Neuronal stem cell (in vitro differentiated cells): ENCODE measurements at regions not wholly inside any gene's neighbourhood (a gene's known extent, or its start where the extent isn't known, plus 50 kb on each side); places are given as distances from the start of the nearest gene placed in this dataset.

Experiments used
- DNase-seq: peaks from one replicate; pipeline ENCODE4 v3.0.0-alpha.2; 2013; ENCODE audit warnings: low spot score
- H2AFZ ChIP-seq: one replicate; pipeline ENCODE4 v1.6.1; 2013; ENCODE audit warnings: mild to moderate bottlenecking, low read length, inconsistent platforms
- H2AK5ac ChIP-seq: 2 replicates; pipeline ENCODE4 v1.6.1; 2013; ENCODE audit warnings: low read depth, mild to moderate bottlenecking, inconsistent platforms, low read length, moderate library complexity, mixed read lengths
- H2BK120ac ChIP-seq: 2 replicates; pipeline ENCODE4 v1.6.1; 2013; ENCODE audit warnings: low read depth, mild to moderate bottlenecking, inconsistent platforms, low read length, moderate library complexity, mixed read lengths
- H2BK12ac ChIP-seq: one replicate; pipeline ENCODE4 v1.6.1; 2013; ENCODE audit warnings: low read length, inconsistent platforms
- H2BK15ac ChIP-seq: 2 replicates; pipeline ENCODE4 v1.6.1; 2013; ENCODE audit warnings: mild to moderate bottlenecking, low read length, inconsistent platforms, mixed read lengths
- H2BK5ac ChIP-seq: one replicate; pipeline ENCODE4 v1.6.1; 2013; ENCODE audit warnings: inconsistent platforms, mild to moderate bottlenecking, low read length, moderate library complexity
- H3K14ac ChIP-seq: one replicate; pipeline ENCODE4 v1.6.1; 2013; ENCODE audit warnings: low read length, inconsistent platforms
- H3K18ac ChIP-seq: 2 replicates; pipeline ENCODE4 v1.6.1; 2013; ENCODE audit warnings: low read length, inconsistent platforms
- H3K23ac ChIP-seq: 2 replicates; pipeline ENCODE4 v1.6.1; 2013; ENCODE audit warnings: low read depth, mild to moderate bottlenecking, mixed read lengths, low read length, inconsistent platforms; ENCODE audit not compliant: poor library complexity
- H3K27ac ChIP-seq: replicated peaks from 3 replicates; pipeline ENCODE4 v1.5.1; 2013; ENCODE audit warnings: low read length, inconsistent platforms
- H3K27me3 ChIP-seq, 3 experiments: 2 replicates each; pipeline ENCODE4 v1.6.1; 2013; ENCODE audit warnings: low read length in 3 of 3, mild to moderate bottlenecking in 2 of 3, inconsistent platforms in 1 of 3, low read depth in 1 of 3, mixed read lengths in 1 of 3, moderate library complexity in 1 of 3; ENCODE audit not compliant: control insufficient read depth in 3 of 3, insufficient read depth in 3 of 3
- H3K36me3 ChIP-seq, 2 donors: replicated peaks in 1 of 2; 2 replicates each; pipeline ENCODE4 v1.6.1; 2013; ENCODE audit warnings: low read length in 2 of 2; ENCODE audit not compliant: control insufficient read depth in 2 of 2, insufficient read depth in 2 of 2
- H3K4ac ChIP-seq: 2 replicates; pipeline ENCODE4 v1.6.1; 2013; ENCODE audit warnings: inconsistent platforms, mild to moderate bottlenecking, low read length, moderate library complexity
- H3K4me1 ChIP-seq, 2 donors: 1 replicate in 1 of 2; 2 replicates in 1 of 2; pipeline ENCODE4 v1.6.1; 2013; ENCODE audit warnings: low read length in 2 of 2, low read depth in 1 of 2; ENCODE audit not compliant: control insufficient read depth in 2 of 2, insufficient read depth in 1 of 2
- H3K4me2 ChIP-seq: one replicate; pipeline ENCODE4 v1.6.1; 2013; ENCODE audit warnings: mild to moderate bottlenecking, low read length, inconsistent platforms; ENCODE audit not compliant: insufficient read depth, poor library complexity, severe bottlenecking
- H3K4me3 ChIP-seq, 2 donors: 2 replicates each; pipeline ENCODE4 v1.5.1; 2013; ENCODE audit warnings: low read length in 2 of 2, mild to moderate bottlenecking in 2 of 2, inconsistent platforms in 1 of 2, moderate library complexity in 1 of 2
- H3K79me1 ChIP-seq: one replicate; pipeline ENCODE4 v1.6.1; 2013; ENCODE audit warnings: low read depth, mild to moderate bottlenecking, inconsistent platforms, low read length, moderate library complexity
- H3K9ac ChIP-seq: one replicate; pipeline ENCODE4 v1.6.1; 2013; ENCODE audit warnings: mild to moderate bottlenecking, low read depth, low read length, inconsistent platforms; ENCODE audit not compliant: poor library complexity
- H3K9me3 ChIP-seq, 2 donors: replicated peaks in 1 of 2; 2 replicates each; pipeline versions ENCODE3 to v1.6.1; 2013; ENCODE audit warnings: low read length in 2 of 2, mild to moderate bottlenecking in 2 of 2, inconsistent platforms in 1 of 2, low read depth in 1 of 2, mixed read lengths in 1 of 2, moderate library complexity in 1 of 2; ENCODE audit not compliant: control insufficient read depth in 2 of 2, insufficient read depth in 1 of 2
- H4K8ac ChIP-seq: one replicate; pipeline ENCODE4 v1.6.1; 2013; ENCODE audit warnings: low read depth, mild to moderate bottlenecking, inconsistent platforms, low read length, moderate library complexity
- H4K91ac ChIP-seq: one replicate; pipeline ENCODE4 v1.6.1; 2013; ENCODE audit warnings: low read length, low read depth, mild to moderate bottlenecking, inconsistent platforms; ENCODE audit not compliant: poor library complexity
- WGBS, 2 donors: extraction: QIAGEN DNeasy Blood & Tissue Kit; methylation state at CpG; one replicate each; pipeline ENCODE4 v1.1.7; 2013; ENCODE audit warnings: missing lambda C conversion rate in 2 of 2, mixed read lengths in 1 of 2; ENCODE audit not compliant: insufficient read length in 2 of 2, insufficient replicate concordance in 1 of 2; ENCODE audit errors: extremely low coverage in 2 of 2; 5-methylcytosine and 5-hydroxymethylcytosine counted together

DNA sequence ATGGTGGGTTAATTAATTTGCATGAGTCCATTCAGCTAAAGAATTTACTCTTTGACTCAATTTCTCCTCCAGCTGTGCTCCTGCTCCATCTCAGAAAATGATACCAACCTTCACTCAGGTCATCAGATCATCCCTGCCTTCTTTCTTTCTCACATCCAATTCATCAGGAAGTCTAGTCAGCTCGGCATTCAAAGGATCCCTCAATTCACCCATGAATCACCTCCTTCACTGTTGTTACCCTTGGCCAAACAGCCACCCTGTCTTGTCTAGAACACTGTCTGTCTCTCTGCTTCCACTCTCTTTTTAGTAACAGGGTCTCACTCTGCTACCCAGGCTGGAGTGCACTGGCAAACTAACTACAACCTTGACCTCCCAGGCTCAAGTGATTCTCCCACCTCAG is 337.4 kb upstream of the SFRP2 start:
- Histone ChIP-seq H3K18ac (no peak overlapping the region), H3K23ac (no peak overlapping the region), H2BK12ac (no peak overlapping the region), H3K4me3 (no peak overlapping the region), H3K4me1 (no peaks in the 10 kb centered on the region), H2AFZ (no peak overlapping the region), H3K14ac (no peak overlapping the region), H3K27me3 (no peaks in the 10 kb centered on the region), H3K4ac (no peak overlapping the region), H4K8ac (no peak overlapping the region), H2BK5ac (no peak overlapping the region), H3K9ac (no peak overlapping the region), H3K9me3 (peaks cover 2 to 4% of the 10 kb centered on the region in 2 donors), H2BK120ac (no peak overlapping the region), H3K4me2 (no peak overlapping the region), H2AK5ac (no peak overlapping the region), H4K91ac (no peak overlapping the region), H3K27ac (no peak overlapping the region), H3K79me1 (no peaks in the 10 kb centered on the region), H2BK15ac (no peak overlapping the region), H3K36me3 (no peaks in the 10 kb centered on the region)
- no peak for DNase-seq
- no CpG with 5 or more reads among the region's 1 CpG for whole genome bisulfite sequencing, 2 donors

DNA sequence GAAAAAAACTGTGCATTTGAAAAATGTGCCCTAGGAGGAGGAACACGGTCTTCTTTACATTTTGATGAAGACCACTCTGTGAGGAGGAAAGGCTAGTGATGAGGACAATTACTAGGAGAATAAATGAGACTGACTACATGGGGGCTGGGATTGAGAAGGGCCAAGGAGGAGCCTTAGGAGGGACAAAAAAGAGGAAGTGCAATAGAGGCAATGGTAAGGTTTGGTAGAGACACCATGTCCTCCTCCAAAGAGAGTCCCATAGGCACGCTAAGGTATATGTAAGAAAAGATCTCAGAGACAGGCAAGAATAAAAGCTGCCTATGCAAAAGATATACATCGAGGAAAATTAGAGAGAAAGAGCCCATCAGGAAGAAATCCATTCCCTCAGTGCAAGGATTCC is 336.5 kb upstream of the SFRP2 start:
- Histone ChIP-seq H2BK5ac (no peak overlapping the region), H2AFZ (no peak overlapping the region), H3K4me1 (peaks cover 0 to 2% of the 10 kb centered on the region in 2 donors), H3K4ac (no peak overlapping the region), H3K18ac (no peak overlapping the region), H3K4me2 (no peak overlapping the region), H3K14ac (no peak overlapping the region), H2AK5ac (no peak overlapping the region), H2BK15ac (no peak overlapping the region), H3K9ac (no peak overlapping the region), H3K27me3 (no peaks in the 10 kb centered on the region), H2BK12ac (no peak overlapping the region), H3K27ac (no peak overlapping the region), H3K9me3 (peaks cover 2 to 4% of the 10 kb centered on the region in 2 donors), H4K91ac (no peak overlapping the region), H3K36me3 (no peaks in the 10 kb centered on the region), H3K4me3 (no peak overlapping the region), H3K79me1 (no peaks in the 10 kb centered on the region), H4K8ac (no peak overlapping the region), H3K23ac (no peak overlapping the region), H2BK120ac (no peak overlapping the region)
- no peak for DNase-seq
- WGBS, 2 donors = no CpG with 5 or more reads among the region's 3 CpGs

DNA sequence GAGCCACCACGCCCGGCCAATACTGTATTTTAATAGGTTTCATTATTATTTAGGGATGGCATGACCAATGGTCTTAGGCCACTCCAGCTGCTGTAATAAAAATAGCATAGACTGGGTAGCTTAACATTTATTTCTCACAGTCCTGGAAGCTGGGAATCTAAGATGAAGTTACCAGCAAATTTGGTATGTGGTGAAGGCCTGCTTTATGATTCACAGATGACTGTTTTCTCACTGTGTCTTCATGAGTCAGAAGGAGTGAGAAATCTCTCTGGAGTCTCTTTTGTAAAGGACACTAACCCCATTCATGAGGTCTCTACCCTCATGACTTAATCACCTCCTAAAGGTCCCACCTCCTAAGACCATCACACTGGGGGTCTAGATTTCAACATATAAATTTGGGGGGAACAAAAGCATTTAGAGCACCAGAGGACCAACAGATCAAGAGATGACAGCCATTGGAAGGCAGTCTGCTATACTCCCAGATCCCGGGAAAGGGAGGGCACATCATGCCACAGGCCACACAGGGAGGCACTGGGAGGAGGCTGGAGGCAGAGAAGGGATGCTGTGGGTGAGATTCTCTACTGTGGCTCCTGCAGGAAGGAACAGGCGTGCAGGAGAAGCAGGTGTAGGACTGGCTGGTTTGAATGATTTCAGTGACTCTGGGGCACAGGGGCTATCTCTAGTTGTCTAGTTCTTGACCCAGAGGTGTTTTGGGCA is 335.8 kb upstream of the SFRP2 start:
- no peak overlapping the region for H2BK5ac ChIP-seq
- H3K27ac ChIP-seq = no peak overlapping the region
- peaks cover 0 to 2% of the 10 kb centered on the region in 2 donors for H3K4me1 ChIP-seq
- H3K18ac ChIP-seq = no peak overlapping the region
- H3K23ac ChIP-seq = no peak overlapping the region
- H3K4me2 ChIP-seq = no peak overlapping the region
- H2AK5ac ChIP-seq = no peak overlapping the region
- no peak overlapping the region for H2BK12ac ChIP-seq
- H3K27me3 ChIP-seq = no peaks in the 10 kb centered on the region
- H3K9ac ChIP-seq = no peak overlapping the region
- H2AFZ ChIP-seq = no peak overlapping the region
- no peaks in the 10 kb centered on the region for H3K79me1 ChIP-seq
- no CpG with 5 or more reads among the region's 4 CpGs for WGBS, 2 donors
- no peak overlapping the region for H3K4me3 ChIP-seq
- H4K8ac ChIP-seq = no peak overlapping the region
- H4K91ac ChIP-seq = no peak overlapping the region
- no peak for DNase-seq
- peaks cover 2 to 4% of the 10 kb centered on the region in 2 donors for H3K9me3 ChIP-seq
- H3K36me3 ChIP-seq = no peaks in the 10 kb centered on the region
- no peak overlapping the region for H2BK120ac ChIP-seq
- no peak overlapping the region for H2BK15ac ChIP-seq
- no peak overlapping the region for H3K4ac ChIP-seq
- no peak overlapping the region for H3K14ac ChIP-seq

DNA sequence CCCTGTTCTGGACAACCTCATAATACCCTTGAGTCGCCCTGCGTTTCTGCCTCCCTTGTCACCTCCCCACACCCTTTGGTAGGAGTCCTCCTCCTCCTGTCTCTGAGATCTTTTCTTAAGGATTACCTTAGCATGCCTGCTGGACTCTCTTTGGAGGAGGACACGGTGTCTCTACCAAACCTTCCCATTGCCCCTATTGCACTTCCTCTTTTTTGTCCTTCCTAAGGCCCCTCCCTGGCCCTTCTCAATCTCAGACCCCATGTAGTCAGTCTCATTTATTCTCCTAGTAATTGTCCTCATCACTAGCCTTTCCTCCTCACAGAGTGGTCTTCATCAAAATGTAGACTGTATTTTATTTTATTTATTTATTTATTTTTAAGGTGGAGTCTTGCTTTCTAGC is 335.0 kb upstream of the SFRP2 start:
- Histone ChIP-seq H2BK120ac (no peak overlapping the region), H3K79me1 (no peaks in the 10 kb centered on the region), H3K23ac (no peak overlapping the region), H2AK5ac (no peak overlapping the region), H3K18ac (no peak overlapping the region), H3K27me3 (no peaks in the 10 kb centered on the region), H3K4me1 (peaks cover 0 to 2% of the 10 kb centered on the region in 2 donors), H3K4ac (no peak overlapping the region), H3K14ac (no peak overlapping the region), H3K4me3 (no peak overlapping the region), H2BK15ac (no peak overlapping the region), H3K36me3 (no peaks in the 10 kb centered on the region), H2AFZ (no peak overlapping the region), H3K9ac (no peak overlapping the region), H3K27ac (no peak overlapping the region), H4K8ac (no peak overlapping the region), H4K91ac (no peak overlapping the region), H3K4me2 (no peak overlapping the region), H2BK5ac (no peak overlapping the region), H2BK12ac (no peak overlapping the region), H3K9me3 (peaks cover 2 to 4% of the 10 kb centered on the region in 2 donors)
- no CpG with 5 or more reads among the region's 3 CpGs for WGBS, 2 donors
- no peak for DNase-seq
